Activated naive CD4-positive, alpha-beta T cell treated with anti-CD3 and anti-CD28 coated beads, Interleukin-2, amount 50 U/mL, for 72 hours (primary cell): ENCODE measurements at regions not wholly inside any gene's neighbourhood (a gene's known extent, or its start where the extent isn't known, plus 50 kb on each side); places are given as distances from the start of the nearest gene placed in this dataset.
"Not testable (repeated sequence)": the region's sequence is repeated elsewhere in the genome, so short reads cannot be mapped to it uniquely, and the experiment has no call there.

Experiments used
- ATAC-seq, 2 donors: fragments of 150-1000 bp; cut with Tn5 transposase; 2 replicates each; pipeline ENCODE4 v1.10.0; 2021; ENCODE audit warnings: mild to moderate bottlenecking in 2 of 2, moderate library complexity in 2 of 2
- DNase-seq, 2 donors: peaks; one replicate each; pipeline ENCODE4 v3.0.0; 2021 to 2022; ENCODE audit warnings: low spot score in 2 of 2
- H3K27ac Mint-ChIP-seq, 2 donors: one replicate each; pipeline ENCODE4 v1.8.0; 2022; ENCODE audit warnings: mild to moderate bottlenecking in 2 of 2, mixed read lengths in 2 of 2
- H3K36me3 Mint-ChIP-seq, 2 donors: one replicate each; pipeline ENCODE4 v1.8.0; 2022; ENCODE audit warnings: mixed read lengths in 2 of 2
- H3K9me3 Mint-ChIP-seq, 2 donors: one replicate each; pipeline ENCODE4 v1.8.0; 2022; ENCODE audit warnings: mixed read lengths in 2 of 2

DNA sequence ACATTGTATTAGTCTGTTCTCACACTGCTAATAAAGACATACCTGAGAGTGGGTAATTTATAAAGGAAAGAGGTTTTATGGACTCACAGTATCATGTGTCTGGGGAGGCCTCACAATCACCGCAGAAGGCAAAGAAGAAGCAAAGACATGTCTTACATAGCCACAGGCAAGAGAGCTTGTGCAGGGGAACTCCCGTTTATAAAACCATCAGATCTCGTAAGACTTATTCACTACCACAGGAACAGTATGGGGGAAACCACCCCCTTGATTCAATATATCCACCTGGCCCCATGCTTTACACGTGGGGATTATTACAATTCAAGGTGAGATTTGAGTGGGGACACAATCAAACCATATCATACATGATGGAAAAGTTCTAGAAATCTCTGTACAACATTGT, 165.3 kb downstream of the OR2B2 start:
- not testable (repeated sequence) for H3K9me3 Mint-ChIP-seq, DNase-seq, H3K27ac Mint-ChIP-seq, H3K36me3 Mint-ChIP-seq
- peak in 1 of 2 donors; percentile 77 for ATAC-seq

- no peaks in the 10 kb centered on the region for H3K9me3 Mint-ChIP-seq
- peaks cover 3 to 4% of the 10 kb centered on the region in 2 donors for H3K36me3 Mint-ChIP-seq
- H3K27ac Mint-ChIP-seq = no peak overlapping the region
- ATAC-seq = no peak
- no peak for DNase-seq
These were observed 168.4 kb downstream of the OR2B2 start for GRCh38 chr6:27743787-27744186.

DNA sequence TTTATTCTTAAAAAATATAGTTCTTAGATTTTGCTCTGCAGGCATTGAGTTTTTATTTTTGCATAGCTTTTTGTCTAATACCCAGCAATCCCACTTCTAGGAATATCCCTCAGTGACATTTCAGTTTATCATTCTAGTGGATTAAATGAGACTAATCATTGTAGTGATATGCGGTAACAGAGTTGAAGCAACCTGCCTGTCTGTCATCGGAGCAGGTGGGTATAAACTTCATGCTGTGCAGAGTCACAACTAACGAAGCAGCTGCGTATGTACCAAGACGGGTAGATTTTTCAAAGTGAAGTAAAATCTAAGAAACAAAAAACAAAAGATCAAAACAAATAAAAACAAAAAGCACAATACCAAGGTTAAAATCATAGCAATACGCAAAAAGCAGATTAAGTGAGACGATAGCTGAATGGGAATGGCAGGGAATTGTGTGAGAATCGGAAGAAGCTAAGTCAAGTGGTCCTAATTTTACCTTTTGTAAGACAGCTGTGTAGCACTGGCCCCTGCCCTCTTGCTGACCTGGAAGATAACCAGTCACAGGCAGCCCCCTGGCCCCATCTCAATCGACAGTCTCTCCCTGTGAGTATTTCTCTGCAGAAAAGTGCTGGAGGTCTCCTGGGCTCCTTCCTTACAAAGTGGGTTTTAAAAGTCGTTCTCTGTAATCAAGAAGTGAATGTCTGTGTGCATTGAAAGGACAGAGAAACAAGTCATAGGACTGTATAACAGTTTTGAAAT, 169.2 kb downstream of the OR2B2 start:
- H3K36me3 Mint-ChIP-seq = peaks cover 6 to 9% of the 10 kb centered on the region in 2 donors
- H3K27ac Mint-ChIP-seq = no peak overlapping the region
- ATAC-seq = no peak
- no peak for DNase-seq
- H3K9me3 Mint-ChIP-seq = no peaks in the 10 kb centered on the region

DNA sequence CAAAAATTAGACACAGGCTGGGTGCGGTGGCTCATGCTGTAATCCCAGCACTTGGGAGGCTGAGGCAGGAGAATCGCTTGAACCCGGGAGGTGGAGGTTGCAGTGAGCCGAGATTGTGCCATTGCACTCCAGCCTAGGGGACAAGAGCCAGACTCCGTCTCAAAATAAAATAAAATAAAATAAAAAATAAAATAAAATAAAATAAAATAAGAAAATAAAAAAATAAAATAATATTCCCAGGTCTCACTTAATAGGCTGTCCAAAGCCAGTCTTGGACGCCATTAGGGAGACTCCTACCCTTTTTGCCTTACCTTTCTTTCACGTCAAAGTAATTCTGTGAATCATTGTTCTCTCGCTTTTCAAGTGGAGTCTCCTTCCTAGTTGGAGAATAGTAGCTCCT, 172.3 kb downstream of the OR2B2 start:
- not testable (repeated sequence) for ATAC-seq, H3K27ac Mint-ChIP-seq, H3K9me3 Mint-ChIP-seq, DNase-seq
- peaks cover 10 to 21% of the 10 kb centered on the region in 2 donors for H3K36me3 Mint-ChIP-seq

DNA sequence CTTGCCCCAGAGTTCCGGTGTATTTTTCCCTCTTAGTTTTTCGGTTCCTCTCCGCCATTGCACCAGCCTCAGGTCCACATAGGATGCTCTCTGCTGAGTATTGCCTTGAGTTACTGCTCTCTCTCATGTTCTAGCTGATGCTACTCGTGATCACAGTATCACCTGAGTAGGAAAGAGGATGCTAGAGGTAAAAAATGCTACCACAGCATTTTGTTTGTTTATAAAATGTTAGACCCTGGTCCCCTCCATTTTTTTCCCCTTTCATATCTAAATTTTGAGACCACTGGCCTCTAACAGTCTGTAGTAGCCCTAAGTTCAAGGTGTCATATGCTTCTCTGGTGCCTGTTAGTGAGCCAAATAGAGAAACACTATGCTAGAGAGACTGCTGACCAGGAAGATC, 175.5 kb downstream of the OR2B2 start:
- H3K36me3 Mint-ChIP-seq = peaks cover 10 to 21% of the 10 kb centered on the region in 2 donors
- H3K9me3 Mint-ChIP-seq = no peaks in the 10 kb centered on the region
- ATAC-seq (no peak), DNase-seq (no peak)
- H3K27ac Mint-ChIP-seq = no peak overlapping the region

- H3K36me3 Mint-ChIP-seq = no peaks in the 10 kb centered on the region
- H3K27ac Mint-ChIP-seq = no peak overlapping the region
- ATAC-seq = no peak
- no peaks in the 10 kb centered on the region for H3K9me3 Mint-ChIP-seq
- no peak for DNase-seq
These were observed 183.8 kb downstream of the OR2B2 start for GRCh38 chr6:27728442-27728841.

DNA sequence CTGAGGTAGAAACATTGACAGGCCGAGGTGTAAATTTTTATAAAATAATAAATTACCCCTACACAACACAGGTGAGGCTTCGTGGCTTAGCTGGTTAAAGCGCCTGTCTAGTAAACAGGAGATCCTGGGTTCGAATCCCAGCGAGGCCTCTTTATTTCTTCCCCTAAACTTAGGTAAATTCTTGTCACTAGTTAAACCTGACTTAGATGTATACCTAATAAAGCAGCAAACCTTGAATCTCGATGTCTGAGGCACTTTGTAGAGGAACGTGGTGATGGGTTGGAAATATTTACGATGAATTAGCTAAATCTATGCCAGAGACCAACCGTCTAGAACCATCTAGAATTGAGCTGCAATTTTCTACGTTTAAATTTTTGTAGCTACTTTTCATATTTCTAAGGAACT, 185.6 kb downstream of the OR2B2 start:
- ATAC-seq (peak in 1 of 2 donors; percentile 62), DNase-seq (no peak)
- Mint-ChIP-seq H3K36me3 (no peaks in the 10 kb centered on the region), H3K9me3 (no peaks in the 10 kb centered on the region), H3K27ac (no peak overlapping the region)

DNA sequence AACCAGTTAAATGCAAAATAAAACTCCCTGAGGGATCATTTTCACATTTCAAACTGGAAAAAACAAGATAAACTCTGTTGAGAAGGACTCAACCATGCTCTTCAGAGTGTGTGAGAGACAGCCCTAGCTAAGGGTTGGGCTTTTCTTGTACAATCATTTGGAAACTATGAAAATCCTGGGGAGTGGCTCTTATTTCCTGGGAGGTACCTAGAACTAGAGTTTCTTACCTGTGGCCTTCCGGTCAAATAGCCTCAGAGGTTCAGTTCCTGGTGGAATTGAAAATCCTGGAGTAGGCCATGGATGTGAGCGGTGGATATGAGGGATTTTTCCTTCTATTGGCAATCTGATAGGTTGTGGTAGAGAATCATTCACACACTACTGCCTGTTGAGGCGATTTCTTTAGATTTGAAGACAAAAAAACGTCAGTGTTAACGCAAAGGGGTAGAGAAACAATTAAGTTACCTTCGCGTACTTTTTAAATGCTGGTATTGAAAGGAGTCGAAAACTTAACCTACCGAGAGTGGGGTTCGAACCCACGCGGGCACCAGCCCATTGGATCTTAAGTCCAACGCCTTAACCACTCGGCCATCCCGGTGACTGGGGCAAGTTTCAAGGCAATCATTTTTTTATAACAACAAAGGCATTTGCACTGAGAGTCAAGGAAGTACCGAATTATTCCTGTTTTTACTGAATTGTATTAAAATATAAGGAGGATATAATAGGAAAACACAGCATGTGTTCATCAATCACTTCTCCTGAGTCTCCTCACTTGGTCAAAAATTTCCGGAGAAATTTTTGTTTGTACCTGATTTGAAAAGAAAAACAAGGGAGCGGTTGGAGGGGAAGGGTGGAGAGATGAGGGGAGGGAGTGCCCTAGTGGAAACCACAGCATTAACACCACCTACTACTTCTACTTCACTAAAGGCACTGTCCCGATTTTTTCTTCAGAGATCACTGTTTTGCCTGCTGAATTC, 191.3 kb downstream of the OR2B2 start:
- Mint-ChIP-seq H3K9me3 (no peaks in the 10 kb centered on the region), H3K36me3 (no peaks in the 10 kb centered on the region), H3K27ac (peak overlapping the region; percentile 25 to 92)
- DNase-seq (peak in 1 of 2 donors; percentile 29), ATAC-seq (peak in 1 of 2 donors; percentile 32)

DNA sequence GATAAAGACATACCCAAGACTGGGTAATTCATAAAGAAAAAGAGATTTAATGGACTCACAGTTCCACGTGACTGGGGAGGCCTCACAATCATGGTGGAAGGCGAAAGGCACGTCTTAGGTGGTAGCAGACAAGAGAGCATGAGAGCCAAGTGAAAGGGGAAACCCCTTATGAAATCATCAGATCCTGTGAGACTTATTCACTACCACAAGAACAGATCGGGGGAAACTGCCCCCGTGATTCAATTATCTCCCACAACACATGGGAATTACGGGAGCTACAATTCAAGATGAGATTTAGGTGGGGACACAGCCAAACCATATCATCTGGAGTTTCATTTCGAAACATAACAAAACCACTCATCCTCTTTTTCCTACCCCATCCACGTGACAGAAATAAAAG, 193.2 kb downstream of the OR2B2 start:
- H3K9me3 Mint-ChIP-seq, H3K27ac Mint-ChIP-seq, H3K36me3 Mint-ChIP-seq, DNase-seq: not testable (repeated sequence)
- peak; percentile 65 to 93 for ATAC-seq

DNA sequence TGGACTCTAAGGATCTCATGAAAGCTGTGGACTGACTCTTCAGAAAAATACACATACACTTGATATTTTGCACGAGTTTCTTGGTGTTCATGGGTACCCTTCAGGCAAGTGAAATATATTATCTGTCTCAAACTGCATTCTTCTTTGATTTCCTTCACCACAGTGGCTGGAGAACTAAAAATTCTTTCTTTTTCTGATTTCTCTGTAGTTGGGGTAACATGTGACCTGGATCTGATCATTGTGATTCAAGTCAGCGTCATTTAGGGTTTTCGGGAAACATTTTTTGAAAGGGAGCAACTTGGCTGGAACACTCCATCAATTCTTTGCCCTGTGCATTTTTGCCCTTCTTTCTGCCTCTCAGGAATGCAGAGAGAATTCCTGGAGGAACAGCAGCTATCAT, 205.8 kb downstream of the OR2B2 start:
- Mint-ChIP-seq H3K27ac (no peak overlapping the region), H3K36me3 (peaks cover 11% of the 10 kb centered on the region in 2 donors), H3K9me3 (no peaks in the 10 kb centered on the region)
- DNase-seq = no peak
- ATAC-seq = no peak

DNA sequence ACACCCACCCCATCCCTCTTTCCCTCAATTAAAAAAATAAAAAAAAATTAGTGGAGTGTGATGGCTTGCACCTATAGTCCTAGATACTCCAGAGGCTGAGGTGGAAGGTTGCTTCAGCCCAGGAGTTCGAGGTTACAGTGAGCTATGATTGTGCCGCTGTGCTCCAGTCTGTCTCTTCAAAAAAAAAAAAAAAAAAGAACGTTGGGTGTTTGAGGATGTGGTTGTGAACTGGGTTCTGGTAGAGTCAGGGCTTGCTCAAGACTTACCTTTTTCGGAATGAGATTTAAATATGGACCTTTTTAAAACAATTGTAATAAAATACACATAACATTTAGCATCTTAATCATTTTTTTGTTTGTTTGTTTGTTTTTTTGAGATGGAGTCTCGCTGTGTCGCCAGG, 211.9 kb downstream of the OR2B2 start:
- peak overlapping the region in 1 of 2 donors; percentile 55 for H3K27ac Mint-ChIP-seq
- DNase-seq = no peak
- peaks cover 0 to 5% of the 10 kb centered on the region in 2 donors for H3K9me3 Mint-ChIP-seq
- no peak for ATAC-seq
- peaks cover 11 to 18% of the 10 kb centered on the region in 2 donors for H3K36me3 Mint-ChIP-seq

DNA sequence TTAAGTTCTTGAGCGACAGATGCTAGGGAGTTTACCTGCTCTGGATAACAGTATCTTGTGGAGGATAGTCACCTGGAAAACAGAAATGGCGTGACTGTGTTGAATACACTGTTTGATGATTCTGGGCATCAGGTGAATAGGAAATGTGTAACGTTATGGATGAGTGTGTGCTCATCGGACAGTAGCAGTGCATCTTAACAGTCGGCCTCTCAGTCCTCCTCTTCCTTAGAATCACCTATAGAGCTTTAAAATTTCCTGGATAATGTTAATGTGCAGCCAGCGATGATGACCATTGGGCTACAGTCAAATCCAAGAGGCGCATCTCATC, 217.7 kb downstream of the OR2B2 start:
- DNase-seq (no peak), ATAC-seq (no peak)
- Mint-ChIP-seq H3K9me3 (peaks cover 0 to 5% of the 10 kb centered on the region in 2 donors), H3K36me3 (peaks cover 13 to 18% of the 10 kb centered on the region in 2 donors), H3K27ac (peak overlapping the region; percentile 81 to 88)

- Mint-ChIP-seq H3K36me3 (peaks cover 13 to 18% of the 10 kb centered on the region in 2 donors), H3K27ac (peak overlapping the region; percentile 81 to 88), H3K9me3 (peaks cover 0 to 5% of the 10 kb centered on the region in 2 donors)
- ATAC-seq = peak; percentile 66 to 80
- DNase-seq = peak; percentile 36 to 68
These were observed 218.2 kb downstream of the OR2B2 start for GRCh38 chr6:27693766-27694546.

DNA sequence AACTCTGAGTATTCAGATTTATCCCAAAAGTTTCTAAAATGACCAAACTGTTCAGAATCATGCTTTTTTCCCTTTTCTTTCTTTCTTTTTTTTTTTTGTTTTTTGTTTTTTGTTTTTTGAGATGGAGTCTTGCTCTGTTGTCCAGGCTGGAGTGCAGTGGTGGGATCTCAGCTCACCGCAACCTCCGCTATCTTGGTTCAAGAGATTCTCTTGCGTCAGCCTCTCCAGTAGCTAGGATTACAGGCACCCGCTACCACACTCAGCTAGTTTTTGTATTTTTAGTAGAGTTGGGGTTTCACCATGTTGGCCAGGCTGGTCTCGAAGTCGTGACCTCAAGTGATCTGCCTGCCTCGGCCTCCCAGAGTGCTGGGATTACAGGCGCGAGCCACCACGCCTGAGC, 219.2 kb upstream of the ZNF184 start:
- H3K36me3 Mint-ChIP-seq = peaks cover 18 to 20% of the 10 kb centered on the region in 2 donors
- not testable (repeated sequence) for H3K9me3 Mint-ChIP-seq, DNase-seq, H3K27ac Mint-ChIP-seq, ATAC-seq

DNA sequence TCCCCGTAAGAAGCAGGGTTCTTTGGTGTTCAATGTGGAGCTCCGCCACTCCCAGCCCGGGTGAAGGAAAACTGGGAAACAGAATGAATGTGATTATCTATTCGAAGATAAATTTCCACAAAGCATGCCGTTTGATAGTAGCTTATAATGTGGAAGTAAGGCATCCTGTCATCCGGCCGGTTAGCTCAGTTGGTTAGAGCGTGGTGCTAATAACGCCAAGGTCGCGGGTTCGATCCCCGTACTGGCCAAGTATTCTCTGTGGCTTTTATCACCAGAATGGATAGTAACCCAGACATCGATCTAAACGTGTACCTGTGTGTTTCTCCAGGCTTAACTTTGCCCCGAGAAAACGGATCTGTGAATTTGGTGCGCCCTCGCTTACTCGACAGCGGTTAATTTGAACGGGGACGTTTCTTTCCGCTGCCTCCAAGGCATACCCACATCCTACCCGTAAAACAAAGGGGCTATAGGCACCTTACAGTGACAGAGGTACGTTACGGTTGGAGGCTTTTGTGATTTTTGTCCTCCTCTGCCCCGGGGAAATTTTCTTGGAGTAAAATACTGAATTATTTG, 215.2 kb upstream of the ZNF184 start:
- no peaks in the 10 kb centered on the region for H3K9me3 Mint-ChIP-seq
- ATAC-seq (peak; percentile 81 to 87), DNase-seq (peak; percentile 82 to 86)
- peaks cover 0 to 6% of the 10 kb centered on the region in 2 donors for H3K36me3 Mint-ChIP-seq
- peak overlapping the region; percentile 98 to 99 for H3K27ac Mint-ChIP-seq
